GM12878 (cell line): ENCODE measurements at regions not wholly inside any gene's neighbourhood (a gene's known extent, or its start where the extent isn't known, plus 50 kb on each side); places are given as distances from the start of the nearest gene placed in this dataset.

Experiments
- ATAC-seq: fragments of 200-7000 bp; cut with Tn5 transposase; 3 replicates; pipeline ENCODE4 v1.9.1; 2020; ENCODE audit warnings: mild to moderate bottlenecking, moderate library complexity
- BruUV-seq: library from RNA; stranded (reverse); fragments of 400-500 nt; replicated peaks from 2 replicates; lab custom pipeline; 2021; lab: Mats Ljungman, UMichigan
- CTCF ChIA-PET: fragments of 300-600 bp; sonication (Branson Sonifier 250); formaldehyde crosslinking; extraction: SDS; loops from one replicate; lab custom pipeline; 2021; ENCODE audit warnings: inconsistent platforms; lab: Yijun Ruan, JAX
- POLR2A ChIA-PET: fragments of 350-600 bp; formaldehyde crosslinking; extraction: SDS; loops from one replicate; lab custom pipeline; 2021; ENCODE audit warnings: inconsistent platforms; lab: Charles Lee
- RAD21 ChIA-PET: fragments of 300-600 bp; sonication (Branson Sonifier 250); formaldehyde crosslinking; loops from one replicate; lab custom pipeline; 2023; ENCODE audit warnings: antibody characterized with exemption; ENCODE audit not compliant: unreplicated experiment; lab: Charles Lee
- SMC1A ChIA-PET: fragments of 300-600 bp; sonication (Branson Sonifier 250); formaldehyde crosslinking; loops from one replicate; lab custom pipeline; 2023; ENCODE audit not compliant: unreplicated experiment, uncharacterized antibody; lab: Charles Lee
- DNase-seq: peaks from one replicate; pipeline ENCODE4 v3.0.0-alpha.2; 2011; ENCODE audit warnings: low read depth, low spot score
- FAIRE-seq: peaks from 3 replicates; lab custom pipeline; 2011; peaks lifted over from hg19 to GRCh38; lab: Jason Lieb, UNC
- H2AFZ ChIP-seq: 2 replicates; pipeline ENCODE4 v1.6.0; 2011; ENCODE audit warnings: low read depth, low read length, control low read depth; ENCODE audit not compliant: control insufficient read depth
- H3K27ac ChIP-seq: 2 replicates; pipeline ENCODE4 v1.5.1; 2011; ENCODE audit warnings: control low read depth; ENCODE audit not compliant: control insufficient read depth, insufficient read depth
- H3K27me3 ChIP-seq, 2 experiments: replicated peaks in 1 of 2; 2 replicates each; pipeline versions ENCODE4 v1.6.0 to v1.6.1; 2011; ENCODE audit warnings: low read length in 1 of 2; ENCODE audit not compliant: control insufficient read depth in 2 of 2, insufficient read depth in 2 of 2
- H3K36me3 ChIP-seq, 2 experiments: 2 replicates each; pipeline ENCODE4 v1.5.1; 2011; ENCODE audit warnings: low read length in 1 of 2; ENCODE audit not compliant: control insufficient read depth in 2 of 2, insufficient read depth in 2 of 2
- H3K4me1 ChIP-seq: 2 replicates; pipeline ENCODE4 v1.6.1; 2011; ENCODE audit warnings: mild to moderate bottlenecking, low read length, moderate library complexity, mixed read lengths; ENCODE audit not compliant: control insufficient read depth, insufficient read depth
- H3K4me2 ChIP-seq: 2 replicates; pipeline ENCODE4 v1.6.0; 2011; ENCODE audit warnings: control low read depth; ENCODE audit not compliant: control insufficient read depth, insufficient read depth
- H3K4me3 ChIP-seq: fragments of 200-600 bp; sonication (generic); 2 replicates; pipeline ENCODE4 v1.5.1; 2016
- H3K79me2 ChIP-seq: 2 replicates; pipeline ENCODE4 v1.6.0; 2011; ENCODE audit warnings: low read length; ENCODE audit not compliant: control insufficient read depth, insufficient read depth
- H3K9ac ChIP-seq: 2 replicates; pipeline ENCODE4 v1.8.0; 2011; ENCODE audit warnings: low read length, control low read depth, mixed read lengths; ENCODE audit not compliant: control insufficient read depth, insufficient read depth
- H3K9me3 ChIP-seq: replicated peaks from 3 replicates; pipeline ENCODE4 v1.5.1; 2011; ENCODE audit warnings: mild to moderate bottlenecking, low read length; ENCODE audit not compliant: control insufficient read depth, insufficient read depth
- H4K20me1 ChIP-seq: 2 replicates; pipeline ENCODE4 v1.6.0; 2011; ENCODE audit not compliant: control insufficient read depth, insufficient read depth
- DPF2 ChIP-seq: fragments of 450-650 bp; IDR thresholded peaks from 2 replicates; pipeline ENCODE4 v1.6.1; 2017; ENCODE audit warnings: mild to moderate bottlenecking
- HDAC2 ChIP-seq: fragments of 200-600 bp; sonication (generic); IDR thresholded peaks from 2 replicates; pipeline ENCODE4 v1.6.1; 2017
- MEF2B ChIP-seq: fragments of 450-650 bp; IDR thresholded peaks from 2 replicates; pipeline ENCODE4 v1.6.1; 2018; ENCODE audit warnings: mild to moderate bottlenecking, moderate library complexity; ENCODE audit not compliant: partially characterized antibody, poor library complexity, severe bottlenecking
- MTA3 ChIP-seq: IDR thresholded peaks from 2 replicates; pipeline ENCODE4 v1.6.1; 2012; ENCODE audit warnings: low read length, inconsistent platforms, borderline replicate concordance
- PAX5 ChIP-seq: IDR thresholded peaks from 2 replicates; pipeline ENCODE4 v1.6.1; 2011; ENCODE audit warnings: low read depth, low read length, borderline replicate concordance
- RFX5 ChIP-seq: IDR thresholded peaks from 2 replicates; pipeline ENCODE4 v1.6.1; 2011; ENCODE audit warnings: low read depth, low read length, improper control_type of control experiment
- RUNX3 ChIP-seq: IDR thresholded peaks from 2 replicates; pipeline ENCODE4 v1.6.1; 2012; ENCODE audit warnings: low read length, inconsistent platforms
- SREBF1 ChIP-seq: IDR thresholded peaks from 2 replicates; pipeline ENCODE4 v1.6.1; 2012; ENCODE audit warnings: mild to moderate bottlenecking, low read length
- TARDBP ChIP-seq: IDR thresholded peaks from 2 replicates; pipeline ENCODE4 v1.6.1; 2016; ENCODE audit warnings: borderline replicate concordance
- ZNF217 ChIP-seq: fragments of 450-650 bp; IDR thresholded peaks from 2 replicates; pipeline ENCODE4 v1.6.1; 2017; ENCODE audit warnings: antibody characterized with exemption, mild to moderate bottlenecking
- ZNF622 ChIP-seq: fragments of 450-650 bp; IDR thresholded peaks from 2 replicates; pipeline ENCODE4 v1.6.1; 2017; ENCODE audit warnings: mild to moderate bottlenecking, inconsistent platforms
- WGBS: methylation state at CpG from one replicate; pipeline ENCODE4 v1.1.6; 2016; ENCODE audit warnings: low lambda C conversion rate; ENCODE audit not compliant: insufficient replicate concordance, insufficient coverage; ENCODE audit errors: missing lambda C conversion rate; 5-methylcytosine and 5-hydroxymethylcytosine counted together
- in situ Hi-C: fragments of 300-500 bp; cut with MboI; formaldehyde crosslinking; loops from 9 replicates; pipeline ENCODE4 v1.14.3; 2018; ENCODE audit warnings: mixed read lengths
- intact Hi-C: fragments of 100-400 bp; cut with micrococcal nuclease; formaldehyde crosslinking; loops from one replicate; pipeline ENCODE4 v1.14.2; 2022; ENCODE audit not compliant: unreplicated experiment
- TF ChIP-seq, protein P1 (sequence below): fragments of 450-650 bp; IDR thresholded peaks from 2 replicates; pipeline ENCODE4 v1.6.1; 2016; ENCODE audit warnings: mild to moderate bottlenecking
- TF ChIP-seq, protein P2 (sequence below): fragments of 450-650 bp; conservative IDR thresholded peaks from 2 replicates; pipeline ENCODE4 v1.6.1; 2017; ENCODE audit warnings: mild to moderate bottlenecking, moderate library complexity

DNA sequence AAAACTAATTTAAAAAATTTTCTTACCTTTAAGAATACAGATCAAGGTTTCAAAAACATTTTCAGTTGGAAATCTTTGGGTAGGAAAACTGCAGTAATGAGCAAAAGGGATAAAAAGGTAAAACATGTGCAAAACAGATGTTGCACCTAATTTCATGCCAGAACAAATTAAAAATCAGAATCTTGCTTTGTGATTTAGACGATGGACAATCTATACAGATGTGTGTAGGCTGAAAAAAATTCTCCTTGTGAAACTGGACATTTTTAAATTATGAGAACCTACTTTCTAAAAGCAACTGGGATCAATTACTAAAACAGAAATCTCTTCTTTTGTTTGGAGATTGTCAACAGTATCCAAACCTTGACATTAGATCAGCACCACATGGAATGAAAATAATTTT, 183.2 kb upstream of the ITGA4 start:
- H3K4me2 ChIP-seq: no peak overlapping the region
- H3K27ac ChIP-seq: no peak overlapping the region
- RAD21 ChIA-PET: no interaction called here
- ATAC-seq (no peak), DNase-seq (no peak), FAIRE-seq (no peak)
- POLR2A ChIA-PET: no interaction called here
- no TSS peak for BruUV-seq
- no peak overlapping the region for H3K9ac ChIP-seq
- SMC1A ChIA-PET: interaction anchor here (0.7 kb wide), 1 partner anchor 33 kb away, joined by 3 read pairs; no protein-coding TSS in a partner anchor
- intact Hi-C loops (no loop called here), in situ Hi-C loops (no loop called here)
- H3K4me1 ChIP-seq: peaks cover 4% of the 10 kb centered on the region; the same call in 1 of the 2 replicates
- H3K9me3 ChIP-seq: no peaks in the 10 kb centered on the region; the same call in 2 of the 3 replicates
- 86% methylated on average over 1 of the region's 1 CpG for WGBS
- no peaks in the 10 kb centered on the region for H3K27me3 ChIP-seq
- CTCF ChIA-PET: no interaction called here
- TF ChIP-seq, protein P1, sequence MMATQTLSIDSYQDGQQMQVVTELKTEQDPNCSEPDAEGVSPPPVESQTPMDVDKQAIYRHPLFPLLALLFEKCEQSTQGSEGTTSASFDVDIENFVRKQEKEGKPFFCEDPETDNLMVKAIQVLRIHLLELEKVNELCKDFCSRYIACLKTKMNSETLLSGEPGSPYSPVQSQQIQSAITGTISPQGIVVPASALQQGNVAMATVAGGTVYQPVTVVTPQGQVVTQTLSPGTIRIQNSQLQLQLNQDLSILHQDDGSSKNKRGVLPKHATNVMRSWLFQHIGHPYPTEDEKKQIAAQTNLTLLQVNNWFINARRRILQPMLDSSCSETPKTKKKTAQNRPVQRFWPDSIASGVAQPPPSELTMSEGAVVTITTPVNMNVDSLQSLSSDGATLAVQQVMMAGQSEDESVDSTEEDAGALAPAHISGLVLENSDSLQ: no peak
- no peak for TF ChIP-seq RUNX3
- TF ChIP-seq MTA3: no peak
- TF ChIP-seq ZNF217: no peak
- no peak for TF ChIP-seq DPF2
- no peak for TF ChIP-seq RFX5
- TF ChIP-seq SREBF1: no peak
- TF ChIP-seq, protein P2, sequence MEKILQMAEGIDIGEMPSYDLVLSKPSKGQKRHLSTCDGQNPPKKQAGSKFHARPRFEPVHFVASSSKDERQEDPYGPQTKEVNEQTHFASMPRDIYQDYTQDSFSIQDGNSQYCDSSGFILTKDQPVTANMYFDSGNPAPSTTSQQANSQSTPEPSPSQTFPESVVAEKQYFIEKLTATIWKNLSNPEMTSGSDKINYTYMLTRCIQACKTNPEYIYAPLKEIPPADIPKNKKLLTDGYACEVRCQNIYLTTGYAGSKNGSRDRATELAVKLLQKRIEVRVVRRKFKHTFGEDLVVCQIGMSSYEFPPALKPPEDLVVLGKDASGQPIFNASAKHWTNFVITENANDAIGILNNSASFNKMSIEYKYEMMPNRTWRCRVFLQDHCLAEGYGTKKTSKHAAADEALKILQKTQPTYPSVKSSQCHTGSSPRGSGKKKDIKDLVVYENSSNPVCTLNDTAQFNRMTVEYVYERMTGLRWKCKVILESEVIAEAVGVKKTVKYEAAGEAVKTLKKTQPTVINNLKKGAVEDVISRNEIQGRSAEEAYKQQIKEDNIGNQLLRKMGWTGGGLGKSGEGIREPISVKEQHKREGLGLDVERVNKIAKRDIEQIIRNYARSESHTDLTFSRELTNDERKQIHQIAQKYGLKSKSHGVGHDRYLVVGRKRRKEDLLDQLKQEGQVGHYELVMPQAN: no peak
- no peak for TF ChIP-seq TARDBP
- no peak for TF ChIP-seq PAX5
- no peak for TF ChIP-seq HDAC2
- TF ChIP-seq MEF2B: no peak
- TF ChIP-seq ZNF622: no peak
- no peaks in the 10 kb centered on the region for H4K20me1 ChIP-seq
- H3K4me3 ChIP-seq: no peak overlapping the region
- no peak overlapping the region for H2AFZ ChIP-seq
- no peaks in the 10 kb centered on the region for H3K36me3 ChIP-seq
- no peaks in the 10 kb centered on the region for H3K79me2 ChIP-seq
